Lung (tissue), 11 donors: ENCODE measurements at regions not wholly inside any gene's neighbourhood (a gene's known extent, or its start where the extent isn't known, plus 50 kb on each side); places are given as distances from the start of the nearest gene placed in this dataset.

ENCODE experiments used
- ATAC-seq: fragments of 200-7000 bp; cut with Tn5 transposase; one replicate; pipeline ENCODE4 v1.9.1; 2020; ENCODE audit warnings: moderate number of reproducible peaks; ENCODE audit not compliant: insufficient read depth, low FRiP score
- DNase-seq, 3 donors: peaks; one replicate each; pipeline ENCODE4 v3.0.0-alpha.2; 2013 to 2017
- H3K27ac ChIP-seq, 2 donors: one replicate each; pipeline ENCODE4 v1.5.1; 2013; ENCODE audit warnings: mild to moderate bottlenecking in 2 of 2, moderate library complexity in 2 of 2, control low read depth in 1 of 2, inconsistent platforms in 1 of 2, low read depth in 1 of 2, low read length in 1 of 2
- H3K27me3 ChIP-seq, 3 donors: one replicate each; pipeline ENCODE4 v1.5.1; 2013; ENCODE audit warnings: low read length in 2 of 3; ENCODE audit not compliant: control insufficient read depth in 3 of 3, insufficient read depth in 3 of 3
- H3K36me3 ChIP-seq, 4 donors: one replicate each; pipeline ENCODE4 v1.5.1; 2013; ENCODE audit warnings: low read length in 4 of 4, mild to moderate bottlenecking in 1 of 4, moderate library complexity in 1 of 4; ENCODE audit not compliant: control insufficient read depth in 4 of 4, insufficient read depth in 4 of 4
- H3K4me1 ChIP-seq, 5 donors: one replicate each; pipeline ENCODE4 v1.5.1; 2013; ENCODE audit warnings: low read length in 5 of 5, mild to moderate bottlenecking in 2 of 5, moderate library complexity in 1 of 5; ENCODE audit not compliant: control insufficient read depth in 5 of 5, insufficient read depth in 5 of 5
- H3K4me3 ChIP-seq: one replicate; pipeline ENCODE4 v1.5.1; 2013; ENCODE audit warnings: mild to moderate bottlenecking, control low read depth, moderate library complexity
- H3K9ac ChIP-seq, 2 donors: one replicate each; pipeline ENCODE4 v1.5.1; 2013; ENCODE audit warnings: low read length in 2 of 2, control low read depth in 1 of 2; ENCODE audit not compliant: insufficient read depth in 1 of 2
- H3K9me3 ChIP-seq, 4 donors: one replicate each; pipeline ENCODE4 v1.5.1; 2013; ENCODE audit warnings: low read length in 3 of 4, mild to moderate bottlenecking in 1 of 4, moderate library complexity in 1 of 4; ENCODE audit not compliant: control insufficient read depth in 4 of 4, insufficient read depth in 3 of 4
- WGBS, 2 donors: extraction: QIAGEN DNeasy Blood & Tissue Kit; methylation state at CpG; one replicate each; pipeline ENCODE4 v1.1.7; 2013; 5-methylcytosine and 5-hydroxymethylcytosine counted together
- TF ChIP-seq, protein P1 (sequence below): IDR thresholded peaks from 2 replicates; pipeline ENCODE4 v1.5.1; 2012; ENCODE audit warnings: mild to moderate bottlenecking; ENCODE audit errors: control extremely low read depth, extremely low read depth
- donor health status: control.
- donor health status: control.
- donor health status: Bipolar disorder and iron deficiency.
- donor health status: healthy.
- donor health status: DM: yes; HTN: yes; CAD: no.

DNA sequence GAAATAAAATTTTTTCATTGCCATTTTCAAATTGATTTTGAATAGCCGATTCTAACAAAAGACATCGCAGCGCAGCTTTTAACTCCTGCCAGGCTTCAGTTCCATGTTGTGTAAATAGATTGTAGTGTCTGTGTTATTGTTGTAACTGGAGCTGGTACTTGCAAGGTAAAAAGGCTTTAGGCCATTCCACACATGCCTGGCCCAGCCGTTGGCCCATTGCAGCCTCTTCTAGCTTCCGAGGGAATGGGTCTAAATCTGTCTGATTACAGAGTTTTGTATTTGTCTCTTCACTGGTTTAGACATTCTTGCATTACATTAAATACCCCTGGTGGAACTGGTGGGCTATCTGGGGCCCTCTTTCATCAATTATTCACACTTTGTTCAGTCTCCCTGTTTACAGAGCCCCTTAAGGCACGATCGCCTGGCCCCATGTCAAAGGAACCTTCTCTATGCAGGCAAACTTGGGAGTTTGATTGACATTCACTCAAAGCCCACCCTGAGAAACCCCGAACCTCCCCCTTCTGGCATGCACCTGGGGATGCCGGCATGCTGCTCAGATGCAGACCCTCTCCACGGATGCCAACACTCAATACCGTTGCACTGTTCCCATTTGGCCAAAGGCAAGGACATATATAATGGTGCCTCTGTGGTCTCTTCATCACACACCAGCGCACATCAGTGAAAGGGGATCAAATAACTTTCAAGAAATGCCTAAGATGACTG, 281.7 kb upstream of the IRX2 start:
- ATAC-seq (no peak), DNase-seq (no peak)
- 82 to 85% methylated on average over 12 of the region's 12 CpGs for WGBS, 2 donors
- Histone ChIP-seq H3K9me3 (peaks cover 0 to 4% (median 0%) of the 10 kb centered on the region in 4 donors), H3K36me3 (no peaks in the 10 kb centered on the region), H3K4me3 (no peak overlapping the region), H3K27ac (no peak overlapping the region), H3K9ac (no peak overlapping the region), H3K27me3 (peaks cover 0 to 3% (median 0%) of the 10 kb centered on the region in 3 donors), H3K4me1 (no peaks in the 10 kb centered on the region)
- TF ChIP-seq, protein P1, sequence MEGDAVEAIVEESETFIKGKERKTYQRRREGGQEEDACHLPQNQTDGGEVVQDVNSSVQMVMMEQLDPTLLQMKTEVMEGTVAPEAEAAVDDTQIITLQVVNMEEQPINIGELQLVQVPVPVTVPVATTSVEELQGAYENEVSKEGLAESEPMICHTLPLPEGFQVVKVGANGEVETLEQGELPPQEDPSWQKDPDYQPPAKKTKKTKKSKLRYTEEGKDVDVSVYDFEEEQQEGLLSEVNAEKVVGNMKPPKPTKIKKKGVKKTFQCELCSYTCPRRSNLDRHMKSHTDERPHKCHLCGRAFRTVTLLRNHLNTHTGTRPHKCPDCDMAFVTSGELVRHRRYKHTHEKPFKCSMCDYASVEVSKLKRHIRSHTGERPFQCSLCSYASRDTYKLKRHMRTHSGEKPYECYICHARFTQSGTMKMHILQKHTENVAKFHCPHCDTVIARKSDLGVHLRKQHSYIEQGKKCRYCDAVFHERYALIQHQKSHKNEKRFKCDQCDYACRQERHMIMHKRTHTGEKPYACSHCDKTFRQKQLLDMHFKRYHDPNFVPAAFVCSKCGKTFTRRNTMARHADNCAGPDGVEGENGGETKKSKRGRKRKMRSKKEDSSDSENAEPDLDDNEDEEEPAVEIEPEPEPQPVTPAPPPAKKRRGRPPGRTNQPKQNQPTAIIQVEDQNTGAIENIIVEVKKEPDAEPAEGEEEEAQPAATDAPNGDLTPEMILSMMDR: no peak

DNA sequence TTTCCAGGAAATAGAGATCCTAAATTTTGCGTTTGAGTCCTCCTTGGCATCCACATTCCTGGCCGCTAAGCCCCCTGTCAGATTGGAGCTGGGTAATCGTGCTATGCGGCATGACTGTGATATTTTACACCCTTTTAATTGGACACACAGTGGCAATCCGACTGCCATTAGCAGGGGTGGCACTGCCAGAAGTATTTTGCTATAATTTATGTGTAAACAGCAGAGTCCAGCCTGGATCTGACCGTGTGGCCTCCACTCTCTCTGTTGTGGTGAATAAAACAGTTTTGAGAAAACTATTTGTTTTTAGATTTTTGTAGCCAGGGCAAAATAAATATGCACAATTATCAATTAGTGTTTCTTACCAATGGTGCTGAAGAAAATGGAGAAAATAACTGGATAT, 281.0 kb upstream of the IRX2 start:
- Histone ChIP-seq H3K4me3 (no peak overlapping the region), H3K4me1 (no peaks in the 10 kb centered on the region), H3K36me3 (no peaks in the 10 kb centered on the region), H3K27me3 (peaks cover 0 to 3% (median 0%) of the 10 kb centered on the region in 3 donors), H3K27ac (no peak overlapping the region), H3K9me3 (peaks cover 0 to 4% (median 0%) of the 10 kb centered on the region in 4 donors), H3K9ac (no peak overlapping the region)
- 67 to 73% methylated on average over 6 of the region's 6 CpGs for WGBS, 2 donors
- ATAC-seq: no peak
- TF ChIP-seq, protein P1: no peak
- no peak for DNase-seq

DNA sequence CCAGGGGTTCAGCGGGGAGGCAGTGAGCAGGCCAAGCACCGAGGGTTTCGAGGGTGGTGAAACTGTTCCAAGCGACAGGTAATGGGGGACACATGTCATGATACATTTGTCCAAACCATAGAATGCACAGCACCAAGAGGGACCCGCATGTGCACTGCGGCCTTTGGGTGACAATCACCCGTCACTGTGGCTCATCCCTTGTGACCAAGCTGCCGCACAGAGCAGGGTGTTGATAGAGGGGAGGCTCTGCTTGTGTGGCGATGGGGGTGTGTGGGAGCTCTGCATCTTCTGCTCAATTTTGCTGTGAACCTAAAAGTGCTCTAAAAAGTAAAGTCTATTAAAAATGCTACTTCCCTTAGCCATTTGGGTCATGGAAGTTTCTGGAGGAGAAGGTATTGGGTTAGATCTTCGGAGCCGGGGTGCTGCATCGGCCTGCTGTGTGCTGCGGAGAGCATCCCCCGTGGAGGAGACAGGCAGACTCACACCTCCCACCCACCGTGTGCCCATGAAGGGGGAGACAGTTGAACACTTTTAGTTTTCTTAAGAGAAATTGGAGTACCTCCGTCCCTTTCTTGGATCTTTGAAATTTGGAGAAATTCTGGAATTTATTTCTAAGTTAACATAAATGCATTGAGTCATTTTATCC, 280.4 kb upstream of the IRX2 start:
- no peaks in the 10 kb centered on the region for H3K4me1 ChIP-seq
- no peak overlapping the region for H3K9ac ChIP-seq
- 90 to 91% methylated on average over 16 of the region's 16 CpGs for WGBS, 2 donors
- ATAC-seq: no peak
- no peak overlapping the region for H3K27ac ChIP-seq
- H3K9me3 ChIP-seq: peaks cover 0 to 4% (median 0%) of the 10 kb centered on the region in 4 donors
- TF ChIP-seq, protein P1: no peak
- no peak overlapping the region for H3K4me3 ChIP-seq
- peaks cover 0 to 3% (median 0%) of the 10 kb centered on the region in 3 donors for H3K27me3 ChIP-seq
- no peak for DNase-seq
- H3K36me3 ChIP-seq: no peaks in the 10 kb centered on the region
